ENCODE measurements at regions not wholly inside any gene's neighbourhood (a gene's known extent, or its start where the extent isn't known, plus 50 kb on each side); places are given as distances from the start of the nearest gene placed in this dataset.

DNA sequence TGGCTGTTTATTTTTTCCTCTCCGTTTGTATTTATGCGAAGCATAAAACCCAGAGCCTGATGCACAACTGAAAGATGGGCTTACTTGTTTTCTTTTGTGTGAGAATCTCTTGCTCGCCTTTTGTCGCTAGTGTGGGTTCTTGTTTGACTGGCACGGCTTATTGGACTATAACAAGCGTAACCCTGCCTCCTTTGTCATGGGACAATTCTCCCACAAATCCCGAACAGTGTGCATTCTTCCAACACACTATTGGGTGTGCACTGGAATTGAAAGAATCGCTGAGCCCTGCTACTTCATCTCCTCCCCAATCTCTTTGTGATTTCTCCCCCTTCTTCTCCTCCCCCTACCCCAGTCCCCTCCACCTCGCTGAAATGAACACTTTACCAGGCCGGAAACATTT lies 110.8 kb downstream of the ZIC5 start:
- no peak for DNase-seq (ENCODE audit: low read depth)

GRCh38 chr13:99859178-99860177 lies 112.1 kb downstream of the ZIC5 start:
- DNase-seq (ENCODE audit: low read depth) = no peak

DNA sequence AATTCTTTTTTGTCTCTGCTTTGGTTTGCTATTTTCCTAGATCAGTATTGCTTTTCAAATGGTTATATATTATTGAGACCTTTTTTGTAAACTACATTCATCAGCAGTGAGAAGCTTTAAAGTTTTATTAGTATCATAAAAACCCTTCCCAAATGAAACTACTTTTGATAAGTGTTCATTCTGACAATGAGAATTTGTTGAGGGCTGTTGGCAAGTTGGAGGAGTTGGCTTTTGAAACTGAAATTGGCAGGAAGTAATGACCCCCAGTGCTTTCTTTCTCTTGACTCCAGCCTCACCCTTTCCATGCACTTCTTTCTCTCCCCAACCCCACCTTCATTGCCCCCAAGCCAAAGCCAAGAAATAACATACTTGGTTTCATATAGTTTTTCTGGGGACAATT lies 113.8 kb downstream of the ZIC5 start:
- no peak for DNase-seq (ENCODE audit: low read depth)

- no peak for DNase-seq (ENCODE audit: low read depth)
These were observed 115.8 kb downstream of the ZIC5 start for GRCh38 chr13:99855526-99856420.

GRCh38 chr13:99854366-99854765 lies 117.2 kb downstream of the ZIC5 start:
- no peak for DNase-seq (ENCODE audit: low read depth)

GRCh38 chr13:99847318-99847750 lies 124.2 kb downstream of the ZIC5 start:
- DNase-seq (ENCODE audit: low read depth) = no peak

GRCh38 chr13:99845161-99845874 lies 126.2 kb downstream of the ZIC5 start:
- DNase-seq (ENCODE audit: low read depth) = no peak

DNA sequence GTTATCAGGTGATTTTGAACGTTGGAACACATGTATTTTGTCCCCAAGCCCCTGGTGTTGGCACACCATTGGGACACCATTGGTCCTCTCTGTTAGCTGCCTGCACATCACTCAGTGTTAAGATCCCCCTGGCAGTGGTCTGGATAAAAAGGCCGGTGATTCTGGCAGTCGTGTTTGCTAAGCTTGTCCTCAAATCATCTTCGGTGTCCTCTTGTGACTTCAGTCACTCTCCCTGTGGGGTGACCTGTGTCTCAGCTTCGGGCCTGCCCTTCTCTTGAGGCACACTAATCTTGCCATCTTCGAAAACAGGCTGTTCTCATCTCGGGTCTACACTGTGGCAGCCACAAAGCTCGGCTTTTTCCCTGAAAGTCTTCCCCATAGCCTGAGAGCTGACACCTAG lies 127.1 kb downstream of the ZIC5 start:
- no peak for DNase-seq (ENCODE audit: low read depth)

GRCh38 chr13:99843872-99844271 lies 127.7 kb downstream of the ZIC5 start:
- DNase-seq (ENCODE audit: low read depth) = no peak

GRCh38 chr13:99842405-99842804 lies 129.2 kb downstream of the ZIC5 start:
- no peak for DNase-seq (ENCODE audit: low read depth)

DNA sequence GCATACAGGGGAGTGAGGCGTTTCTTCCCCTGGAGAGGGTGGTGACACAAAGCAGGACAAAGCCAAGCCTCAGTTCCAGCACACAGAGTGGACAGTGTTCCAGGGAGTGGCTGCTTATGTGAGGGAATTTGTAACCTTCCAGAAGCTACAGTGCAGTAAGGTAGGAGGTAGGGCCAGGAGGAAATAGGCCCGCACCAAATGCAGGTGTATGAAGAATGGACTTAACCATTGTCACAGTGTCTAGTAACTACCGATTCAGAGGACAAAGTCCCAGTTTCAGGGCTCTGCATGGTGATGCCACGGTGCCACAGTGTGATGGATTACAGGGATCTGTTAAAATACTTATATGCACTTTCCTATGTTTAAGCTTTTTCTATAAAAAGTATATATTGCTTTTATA lies 135.3 kb downstream of the ZIC5 start:
- DNase-seq (ENCODE audit: low read depth) = no peak

GRCh38 chr13:99835442-99835841 lies 136.1 kb downstream of the ZIC5 start:
- DNase-seq (ENCODE audit: low read depth) = no peak

- no peak for DNase-seq (ENCODE audit: low read depth)
These were observed 137.3 kb downstream of the ZIC5 start for GRCh38 chr13:99834246-99834645.

GRCh38 chr13:99832347-99832746 lies 139.2 kb downstream of the ZIC5 start:
- no peak for DNase-seq (ENCODE audit: low read depth)

GRCh38 chr13:99830931-99831330 lies 140.6 kb downstream of the ZIC5 start:
- DNase-seq (ENCODE audit: low read depth) = no peak

DNA sequence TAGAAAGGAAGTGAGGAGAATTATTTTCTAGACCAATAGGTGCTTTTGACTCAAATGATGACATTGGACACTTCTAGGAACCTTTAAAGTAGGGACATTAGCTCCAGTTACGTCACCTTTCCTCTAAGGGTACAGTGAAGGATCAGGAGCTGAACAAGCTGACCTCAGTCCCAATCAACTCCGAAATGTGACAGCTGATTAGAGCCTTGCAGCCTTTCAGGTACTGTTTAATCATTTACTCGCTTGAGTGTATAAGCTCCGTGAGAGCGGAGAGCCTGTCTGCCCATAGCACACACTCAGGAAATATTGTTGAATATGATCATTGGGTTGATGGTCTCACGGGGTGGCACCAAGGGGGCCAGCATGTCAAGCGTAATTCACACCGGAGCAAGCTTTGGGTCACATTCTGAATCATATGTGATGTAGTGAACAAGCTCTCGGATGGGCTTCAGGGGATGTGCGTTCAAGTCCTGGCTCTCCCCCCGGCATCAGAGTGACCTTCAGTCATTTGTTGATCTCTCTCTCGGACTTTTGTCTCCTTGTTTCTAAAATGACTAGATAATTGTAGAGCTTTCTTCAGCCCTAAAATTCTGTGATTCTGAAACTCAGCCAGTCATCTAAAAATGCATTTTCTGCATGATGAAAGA lies 141.9 kb downstream of the ZIC5 start:
- DNase-seq (ENCODE audit: low read depth) = no peak

GRCh38 chr13:99829161-99829560 lies 142.4 kb downstream of the ZIC5 start:
- no peak for DNase-seq (ENCODE audit: low read depth)

DNA sequence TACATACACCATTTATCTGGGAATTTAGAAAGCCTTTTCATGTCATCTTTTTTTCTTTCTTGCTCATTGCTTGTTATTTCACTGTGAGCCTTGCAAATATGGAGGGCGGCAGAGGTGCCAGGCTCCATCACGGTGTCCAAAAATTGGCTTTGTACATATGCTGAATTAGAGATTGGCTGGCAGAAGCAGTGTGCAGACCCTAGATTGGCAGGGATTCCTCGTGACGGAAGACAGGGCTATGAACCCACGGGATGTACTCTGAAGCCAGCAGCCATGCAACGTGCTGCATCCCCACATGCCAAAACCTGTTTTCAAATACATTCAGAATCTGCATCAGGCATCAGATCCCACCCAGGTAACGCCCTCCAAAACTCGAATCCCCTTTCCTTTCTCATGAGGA lies 142.8 kb downstream of the ZIC5 start:
- DNase-seq (ENCODE audit: low read depth) = no peak

DNA sequence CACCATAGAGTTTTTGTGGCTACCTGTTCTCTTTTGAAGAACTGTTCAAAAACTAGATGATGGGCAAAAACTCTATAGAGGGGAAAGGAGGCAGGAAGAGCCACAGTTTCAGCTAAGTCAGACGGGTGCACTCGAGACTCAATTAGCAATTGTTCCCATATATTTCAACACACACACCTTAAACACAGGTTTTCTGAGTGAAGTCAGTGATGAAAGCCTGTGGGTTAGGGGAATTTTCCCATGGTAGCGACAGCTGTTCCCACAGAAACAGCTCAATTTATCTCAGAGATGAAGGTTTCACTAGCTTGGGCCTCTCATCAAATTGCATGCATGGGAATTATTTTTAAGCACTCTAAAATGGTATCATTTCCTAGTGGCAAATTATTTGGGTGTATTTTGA lies 143.4 kb downstream of the ZIC5 start:
- no peak for DNase-seq (ENCODE audit: low read depth)

DNA sequence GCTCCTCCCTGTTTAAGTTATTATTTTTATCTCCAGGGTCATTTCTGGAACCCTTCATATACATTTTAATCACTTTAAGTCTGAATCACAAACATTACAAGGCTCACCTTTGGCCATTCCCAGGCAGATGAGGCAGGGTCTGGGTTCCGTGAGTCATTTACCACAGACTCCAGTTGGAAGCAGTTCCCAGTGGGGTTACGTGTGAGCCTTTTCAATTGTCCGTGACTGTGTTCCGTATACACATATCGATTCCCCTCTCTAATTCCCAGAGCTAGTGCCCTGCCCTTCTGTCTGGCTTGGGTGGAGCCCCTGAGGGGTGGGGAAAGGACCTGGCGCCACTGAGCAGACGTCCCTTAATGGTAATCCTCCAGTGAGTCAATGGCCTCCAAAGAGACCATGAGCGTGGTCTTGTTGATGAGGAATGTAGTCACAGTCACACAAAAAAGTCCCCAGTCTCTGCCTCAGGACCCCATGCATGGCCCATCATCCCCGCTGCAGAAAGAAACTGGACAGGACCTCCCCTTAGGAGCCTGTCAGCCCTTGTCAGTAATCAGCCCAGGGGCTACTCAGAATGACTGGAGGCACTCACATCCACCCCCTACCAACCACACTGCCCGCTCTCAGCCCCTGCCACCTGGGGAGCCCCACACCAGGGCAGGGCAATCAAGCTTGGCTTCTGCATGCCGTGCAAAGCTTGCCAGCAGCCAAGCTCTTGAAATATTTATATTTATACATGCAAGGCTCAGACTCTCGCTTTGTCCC lies 144.4 kb downstream of the ZIC5 start:
- no peak for DNase-seq (ENCODE audit: low read depth)

DNA sequence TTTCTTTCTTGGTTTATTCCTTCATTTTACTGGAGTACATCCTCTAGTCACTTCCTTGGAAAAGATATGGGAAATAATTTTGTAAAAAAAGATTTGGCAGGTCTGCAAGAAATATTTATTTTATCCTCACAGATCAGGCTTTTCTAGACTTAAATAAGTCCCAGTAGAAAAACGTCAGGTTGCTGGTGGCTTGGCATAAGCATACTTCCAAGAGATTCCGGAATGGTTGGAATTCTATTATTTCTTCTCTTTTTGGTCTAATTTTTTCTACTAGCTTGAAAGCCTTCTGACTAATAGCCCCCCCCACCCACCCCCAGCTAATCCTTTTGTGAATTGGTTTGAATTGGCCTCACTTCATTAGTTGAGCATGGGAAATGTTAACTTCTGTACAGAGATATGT lies 147.6 kb downstream of the ZIC5 start:
- DNase-seq (ENCODE audit: low read depth) = no peak
